ENCODE measurements at regions not wholly inside any gene's neighbourhood (a gene's known extent, or its start where the extent isn't known, plus 50 kb on each side); places are given as distances from the start of the nearest gene placed in this dataset.

DNA sequence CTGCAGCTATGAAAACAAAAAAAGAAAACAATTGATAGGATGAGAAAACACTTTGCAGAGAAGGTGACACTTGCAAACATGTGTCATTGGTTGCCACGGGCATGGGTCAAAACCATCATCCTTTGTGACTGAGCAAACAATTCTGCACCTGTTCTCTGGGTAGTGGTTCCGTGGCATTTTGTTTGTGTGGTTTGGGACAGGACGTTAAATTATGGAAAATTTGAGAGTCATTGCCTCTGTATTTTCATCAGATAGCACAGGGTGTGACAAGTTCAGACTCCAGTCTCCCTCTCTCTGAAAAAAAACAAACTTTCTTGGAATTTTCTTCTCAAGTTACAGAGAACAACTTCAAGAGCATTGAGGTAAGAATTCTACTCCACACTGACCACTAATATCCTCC lies 113.4 kb upstream of the HMHB1 start:
- no peak for DNase-seq (ENCODE audit: extremely low read depth, low read depth)
- H3K4me3 ChIP-seq (replicated peaks; ENCODE audit: low read depth, low read length): no peak overlapping the region
- TF ChIP-seq, protein P1, sequence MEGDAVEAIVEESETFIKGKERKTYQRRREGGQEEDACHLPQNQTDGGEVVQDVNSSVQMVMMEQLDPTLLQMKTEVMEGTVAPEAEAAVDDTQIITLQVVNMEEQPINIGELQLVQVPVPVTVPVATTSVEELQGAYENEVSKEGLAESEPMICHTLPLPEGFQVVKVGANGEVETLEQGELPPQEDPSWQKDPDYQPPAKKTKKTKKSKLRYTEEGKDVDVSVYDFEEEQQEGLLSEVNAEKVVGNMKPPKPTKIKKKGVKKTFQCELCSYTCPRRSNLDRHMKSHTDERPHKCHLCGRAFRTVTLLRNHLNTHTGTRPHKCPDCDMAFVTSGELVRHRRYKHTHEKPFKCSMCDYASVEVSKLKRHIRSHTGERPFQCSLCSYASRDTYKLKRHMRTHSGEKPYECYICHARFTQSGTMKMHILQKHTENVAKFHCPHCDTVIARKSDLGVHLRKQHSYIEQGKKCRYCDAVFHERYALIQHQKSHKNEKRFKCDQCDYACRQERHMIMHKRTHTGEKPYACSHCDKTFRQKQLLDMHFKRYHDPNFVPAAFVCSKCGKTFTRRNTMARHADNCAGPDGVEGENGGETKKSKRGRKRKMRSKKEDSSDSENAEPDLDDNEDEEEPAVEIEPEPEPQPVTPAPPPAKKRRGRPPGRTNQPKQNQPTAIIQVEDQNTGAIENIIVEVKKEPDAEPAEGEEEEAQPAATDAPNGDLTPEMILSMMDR (IDR thresholded peaks at IDR 0.05; ENCODE audit: low read depth, low read length, missing control alignments): no peak

DNA sequence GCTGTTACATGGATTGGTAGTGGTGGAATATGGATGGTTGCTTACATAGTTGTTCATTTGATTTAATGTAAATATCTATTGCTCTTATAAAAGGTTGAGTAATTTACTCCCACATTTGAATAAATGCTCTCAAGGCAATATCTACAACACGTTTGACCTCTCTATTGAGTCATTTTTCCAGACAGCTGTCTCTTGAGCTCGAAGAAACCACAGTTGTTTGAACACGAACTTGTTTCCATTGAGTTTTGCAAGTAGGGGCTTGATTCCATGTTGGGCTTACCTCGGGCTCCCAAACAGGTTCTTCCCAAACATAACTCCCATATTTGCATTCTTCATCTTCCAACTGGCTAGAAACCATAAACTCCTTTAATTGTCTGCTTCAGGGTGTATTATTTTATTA lies 115.0 kb upstream of the HMHB1 start:
- DNase-seq (ENCODE audit: extremely low read depth, low read depth): no peak
- no peak overlapping the region for H3K4me3 ChIP-seq (replicated peaks; ENCODE audit: low read depth, low read length)
- TF ChIP-seq, protein P1 (IDR thresholded peaks at IDR 0.05; ENCODE audit: low read depth, low read length, missing control alignments): no peak

DNA sequence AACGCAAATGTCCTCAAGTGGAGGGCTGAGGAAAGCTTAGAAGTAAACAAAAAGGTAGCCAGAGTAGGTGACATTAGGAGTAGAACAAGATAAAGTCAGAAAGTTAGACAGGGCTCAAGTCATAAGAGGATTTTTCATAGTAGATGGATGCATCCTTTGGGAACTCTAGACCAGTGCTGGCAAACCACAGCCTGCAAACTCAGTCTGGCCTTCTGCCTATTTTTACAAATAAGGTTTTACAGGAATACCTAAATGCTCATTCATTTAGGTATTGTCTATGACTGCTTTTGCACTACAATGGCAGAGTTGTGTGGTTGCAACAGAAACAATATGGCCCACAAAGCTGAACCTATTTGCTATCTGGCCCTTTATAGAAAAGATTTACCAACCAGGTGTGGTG lies 116.0 kb upstream of the HMHB1 start:
- TF ChIP-seq, protein P1 (IDR thresholded peaks at IDR 0.05; ENCODE audit: low read depth, low read length, missing control alignments): no peak
- H3K4me3 ChIP-seq (replicated peaks; ENCODE audit: low read depth, low read length): no peak overlapping the region
- no peak for DNase-seq (ENCODE audit: extremely low read depth, low read depth)

DNA sequence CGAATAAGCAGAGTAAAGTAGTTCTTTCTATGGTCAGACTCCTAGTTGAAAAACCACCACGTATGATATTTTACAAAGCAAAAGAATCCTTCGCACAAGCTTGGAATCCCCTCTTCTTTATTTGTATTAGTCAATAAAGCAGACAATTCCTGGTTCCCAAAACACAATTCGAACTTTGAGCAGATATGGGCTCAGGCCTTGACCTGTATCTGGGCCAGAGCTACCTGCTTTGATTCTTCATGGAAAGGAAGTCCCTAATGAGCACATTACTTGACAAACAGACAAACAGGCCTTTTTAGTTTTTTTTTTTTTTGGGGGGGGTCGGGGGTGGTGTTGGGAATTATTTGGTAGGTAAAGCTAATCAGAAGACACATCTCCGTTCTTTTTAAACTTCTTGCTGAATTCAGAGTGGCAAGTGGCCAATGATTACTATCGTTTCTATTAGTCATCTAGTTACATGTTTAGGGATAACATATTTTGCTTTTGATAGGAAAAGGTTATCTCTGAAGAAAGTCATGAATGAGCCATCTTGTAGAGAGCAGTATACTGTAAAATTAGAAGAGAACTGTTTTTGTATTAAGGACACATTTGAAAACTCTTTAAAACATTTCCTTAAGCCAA lies 116.6 kb upstream of the HMHB1 start:
- no peak for DNase-seq (ENCODE audit: extremely low read depth, low read depth)
- H3K4me3 ChIP-seq (replicated peaks; ENCODE audit: low read depth, low read length): no peak overlapping the region
- TF ChIP-seq, protein P1 (IDR thresholded peaks at IDR 0.05; ENCODE audit: low read depth, low read length, missing control alignments): no peak

DNA sequence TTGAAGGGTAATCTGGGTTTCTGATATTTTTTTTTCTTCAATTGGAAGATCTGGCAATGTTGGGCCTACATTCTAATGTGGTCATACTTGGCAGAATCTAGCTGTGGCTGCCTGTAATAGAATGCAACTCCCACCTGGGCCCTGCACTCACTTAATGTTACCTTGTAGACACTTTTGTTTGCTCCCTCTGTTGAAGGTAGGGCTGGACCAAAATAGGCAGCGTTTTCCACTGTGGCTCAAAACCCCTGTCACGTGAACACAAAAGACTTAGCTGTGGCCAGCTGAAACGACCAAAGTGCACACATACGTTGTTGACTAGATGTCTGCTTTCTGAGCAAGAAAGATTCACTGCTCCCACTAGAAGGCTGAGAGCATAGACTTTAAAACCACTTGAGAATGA lies 117.6 kb upstream of the HMHB1 start:
- H3K4me3 ChIP-seq (replicated peaks; ENCODE audit: low read depth, low read length): no peak overlapping the region
- TF ChIP-seq, protein P1 (IDR thresholded peaks at IDR 0.05; ENCODE audit: low read depth, low read length, missing control alignments): no peak
- DNase-seq (ENCODE audit: extremely low read depth, low read depth): no peak

DNA sequence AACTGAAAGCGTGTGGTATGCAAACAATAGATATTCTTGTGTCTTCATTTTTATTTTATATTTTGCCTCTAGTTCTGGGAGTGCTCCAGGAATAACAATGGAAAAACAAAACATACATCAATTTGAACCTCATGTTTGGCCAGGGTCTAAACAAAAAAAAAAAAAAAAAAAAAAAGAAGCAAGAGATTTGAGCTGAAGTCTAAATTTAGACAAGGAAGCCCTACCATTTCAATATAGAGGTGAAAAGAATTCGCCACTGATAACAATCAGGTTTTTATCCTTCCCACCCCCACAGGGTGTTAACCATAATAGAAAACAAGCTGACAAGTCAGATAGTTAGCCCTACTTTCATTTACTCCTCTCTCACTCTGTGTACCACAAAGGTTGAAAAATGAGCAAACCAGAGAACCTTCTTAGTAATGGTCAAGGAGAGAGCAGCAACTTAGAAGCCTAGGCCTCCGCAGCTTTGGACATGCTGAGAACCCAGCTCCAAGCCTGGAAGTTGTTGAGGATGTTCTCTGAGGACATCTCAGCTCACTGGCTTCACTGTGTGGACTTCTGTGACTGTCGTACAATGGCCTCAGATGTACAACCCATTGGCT lies 118.2 kb upstream of the HMHB1 start:
- TF ChIP-seq, protein P1 (IDR thresholded peaks at IDR 0.05; ENCODE audit: low read depth, low read length, missing control alignments): no peak
- no peak for DNase-seq (ENCODE audit: extremely low read depth, low read depth)
- no peak overlapping the region for H3K4me3 ChIP-seq (replicated peaks; ENCODE audit: low read depth, low read length)

DNA sequence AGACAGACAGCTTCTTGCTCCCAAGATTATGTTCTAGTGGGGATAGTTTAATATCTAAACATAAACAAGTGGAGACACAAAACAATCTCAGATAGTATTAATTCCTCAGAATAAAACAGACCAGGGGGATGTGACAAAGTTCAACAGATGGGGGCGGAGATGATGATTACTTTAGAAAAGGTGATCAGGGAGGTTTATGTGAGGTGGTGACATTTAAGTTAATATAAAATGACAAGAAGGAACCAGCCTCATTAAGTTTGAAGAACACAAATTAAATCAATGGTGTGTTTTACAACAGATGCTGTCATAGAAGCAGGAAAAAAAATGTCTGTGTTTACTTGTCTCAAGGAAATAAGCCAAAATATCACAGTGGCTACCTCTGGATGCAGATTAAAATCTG lies 119.6 kb upstream of the HMHB1 start:
- DNase-seq (ENCODE audit: extremely low read depth, low read depth): no peak
- no peak overlapping the region for H3K4me3 ChIP-seq (replicated peaks; ENCODE audit: low read depth, low read length)
- TF ChIP-seq, protein P1 (IDR thresholded peaks at IDR 0.05; ENCODE audit: low read depth, low read length, missing control alignments): no peak
